WTC11 (cell line): ENCODE measurements at regions not wholly inside any gene's neighbourhood (a gene's known extent, or its start where the extent isn't known, plus 50 kb on each side); places are given as distances from the start of the nearest gene placed in this dataset.

Experiments
- CTCF ChIP-seq: fragments of 200-600 bp; IDR thresholded peaks from 2 replicates; pipeline ENCODE4 v1.8.0; 2022; ENCODE audit warnings: antibody characterized with exemption
- FOXK1 ChIP-seq: sonication (generic); formaldehyde crosslinking; IDR thresholded peaks from 2 replicates; pipeline ENCODE4 v1.8.0; 2022; ENCODE audit warnings: mild to moderate bottlenecking, moderate library complexity, missing genetic modification reagents
- KAT7 ChIP-seq: sonication (generic); formaldehyde crosslinking; IDR thresholded peaks from 2 replicates; pipeline ENCODE4 v1.8.1; 2023; ENCODE audit warnings: missing genetic modification reagents, mild to moderate bottlenecking, borderline replicate concordance
- TEAD4 ChIP-seq: sonication (generic); formaldehyde crosslinking; IDR thresholded peaks from 2 replicates; pipeline ENCODE4 v1.8.0; 2022; ENCODE audit warnings: mild to moderate bottlenecking, missing genetic modification reagents
- USF1 ChIP-seq: sonication (generic); formaldehyde crosslinking; IDR thresholded peaks from 2 replicates; pipeline ENCODE4 v1.8.0; 2022; ENCODE audit warnings: mild to moderate bottlenecking, missing genetic modification reagents

GRCh38 chrX:129115935-129116334, 407.4 kb downstream of the SMARCA1 start:
- TF ChIP-seq CTCF (no peak), KAT7 (CRISPR knock-in tag) (no peak), USF1 (CRISPR knock-in tag) (no peak), TEAD4 (CRISPR knock-in tag) (no peak), FOXK1 (CRISPR knock-in tag) (no peak)
